Aorta (tissue), 5 donors: ENCODE measurements at regions not wholly inside any gene's neighbourhood (a gene's known extent, or its start where the extent isn't known, plus 50 kb on each side); places are given as distances from the start of the nearest gene placed in this dataset.

Source experiments
- ATAC-seq: fragments of 200-7000 bp; cut with Tn5 transposase; one replicate; pipeline ENCODE4 v1.9.1; 2022; ENCODE audit warnings: moderate library complexity; ENCODE audit not compliant: low FRiP score
- DNase-seq, 2 donors: peaks; one replicate each; pipeline ENCODE4 v3.0.0-alpha.2; 2020
- H3K27ac ChIP-seq, 2 donors: one replicate each; pipeline ENCODE4 v1.5.1; 2013; ENCODE audit warnings: low read length in 2 of 2, mild to moderate bottlenecking in 2 of 2, moderate library complexity in 2 of 2, control low read depth in 1 of 2, inconsistent platforms in 1 of 2, low read depth in 1 of 2
- H3K27me3 ChIP-seq, 2 donors: one replicate each; pipeline ENCODE4 v1.6.1; 2013; ENCODE audit warnings: control low read depth in 1 of 2, low read length in 1 of 2, mild to moderate bottlenecking in 1 of 2, moderate library complexity in 1 of 2; ENCODE audit not compliant: insufficient read depth in 2 of 2, control insufficient read depth in 1 of 2
- H3K36me3 ChIP-seq, 2 donors: one replicate each; pipeline ENCODE4 v1.6.1; 2013; ENCODE audit warnings: control low read depth in 1 of 2, low read length in 1 of 2, mild to moderate bottlenecking in 1 of 2; ENCODE audit not compliant: insufficient read depth in 2 of 2, control insufficient read depth in 1 of 2
- H3K4me1 ChIP-seq, 2 donors: one replicate each; pipeline ENCODE4 v1.6.1; 2013; ENCODE audit warnings: low read length in 2 of 2, control low read depth in 1 of 2, mild to moderate bottlenecking in 1 of 2, moderate library complexity in 1 of 2; ENCODE audit not compliant: insufficient read depth in 2 of 2, control insufficient read depth in 1 of 2
- H3K4me3 ChIP-seq, 2 donors: one replicate each; pipeline ENCODE4 v1.5.1; 2013; ENCODE audit warnings: low read length in 2 of 2, control low read depth in 1 of 2, mild to moderate bottlenecking in 1 of 2
- H3K9me3 ChIP-seq: one replicate; pipeline ENCODE4 v1.6.1; 2013; ENCODE audit warnings: mild to moderate bottlenecking, low read length; ENCODE audit not compliant: control insufficient read depth
- WGBS, 2 donors: extraction: QIAGEN DNeasy Blood & Tissue Kit; methylation state at CpG; one replicate each; pipeline ENCODE4 v1.1.7; 2013; 5-methylcytosine and 5-hydroxymethylcytosine counted together
- intact Hi-C, 2 donors: fragments of 100-400 bp; cut with DNase I; formaldehyde crosslinking; loops; one replicate each; pipeline versions ENCODE4 v1.14.2 to v1.15.0; 2022
- donor health status: healthy with polysubstance abuse.
- donor health status: Bipolar disorder and iron deficiency.
- donor health status: DM: no; HTN: no; CAD: no.
- donor health status: DM: no; HTN: no; CAD: no.
- donor health status: DM: yes; HTN: yes; CAD: no.

GRCh38 chr7:41013117-41013516 is 689.8 kb downstream of the INHBA start:
- no peaks in the 10 kb centered on the region for H3K4me1 ChIP-seq
- 90 to 97% methylated on average over 5 of the region's 5 CpGs for WGBS, 2 donors
- DNase-seq (no peak), ATAC-seq (no peak)
- no peaks in the 10 kb centered on the region for H3K36me3 ChIP-seq
- H3K9me3 ChIP-seq: no peaks in the 10 kb centered on the region
- H3K4me3 ChIP-seq: no peak overlapping the region
- no peaks in the 10 kb centered on the region for H3K27me3 ChIP-seq
- H3K27ac ChIP-seq: no peak overlapping the region
- intact Hi-C loops: no loop called here

DNA sequence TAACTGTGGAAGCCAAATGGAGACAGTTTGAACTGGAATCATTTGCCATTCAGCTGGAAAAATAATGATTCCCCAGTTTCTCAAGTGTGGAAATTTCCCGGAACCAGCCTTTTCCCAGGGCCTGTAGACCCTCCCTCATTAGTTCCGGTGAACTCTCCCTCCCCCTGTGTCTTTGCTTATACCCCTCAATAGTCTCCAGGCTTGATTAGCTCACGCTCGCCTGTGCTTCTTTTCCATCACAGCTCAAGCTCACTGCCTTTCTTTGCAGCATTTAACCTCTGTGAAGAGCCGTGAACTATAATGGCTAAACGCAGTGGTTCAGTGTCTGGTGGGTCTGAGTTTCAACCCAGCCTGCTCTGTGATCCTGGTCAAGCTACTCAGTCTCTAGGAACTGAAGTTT is 690.8 kb downstream of the INHBA start:
- 96 to 97% methylated on average over 6 of the region's 6 CpGs for WGBS, 2 donors
- DNase-seq (no peak), ATAC-seq (no peak)
- Histone ChIP-seq H3K9me3 (no peaks in the 10 kb centered on the region), H3K4me3 (no peak overlapping the region), H3K4me1 (no peaks in the 10 kb centered on the region), H3K27me3 (no peaks in the 10 kb centered on the region), H3K36me3 (no peaks in the 10 kb centered on the region), H3K27ac (no peak overlapping the region)
- intact Hi-C loops: no loop called here

GRCh38 chr7:41010967-41011366 is 691.9 kb downstream of the INHBA start:
- Histone ChIP-seq H3K27ac (no peak overlapping the region), H3K9me3 (no peaks in the 10 kb centered on the region), H3K4me1 (no peaks in the 10 kb centered on the region), H3K27me3 (no peaks in the 10 kb centered on the region), H3K4me3 (no peak overlapping the region), H3K36me3 (no peaks in the 10 kb centered on the region)
- DNase-seq (no peak), ATAC-seq (no peak)
- WGBS, 2 donors: 81 to 87% methylated on average over 4 of the region's 4 CpGs
- intact Hi-C loops: no loop called here

- ATAC-seq (no peak), DNase-seq (no peak)
- Histone ChIP-seq H3K27me3 (no peaks in the 10 kb centered on the region), H3K27ac (no peak overlapping the region), H3K4me1 (no peaks in the 10 kb centered on the region), H3K4me3 (no peak overlapping the region), H3K9me3 (no peaks in the 10 kb centered on the region), H3K36me3 (no peaks in the 10 kb centered on the region)
- intact Hi-C loops: no loop called here
- WGBS, 2 donors: 88% methylated on average over 3 of the region's 3 CpGs
Measured at GRCh38 chr7:41010418-41010817, 692.5 kb downstream of the INHBA start.

- H3K27me3 ChIP-seq: no peaks in the 10 kb centered on the region
- intact Hi-C loops: no loop called here
- 94 to 97% methylated on average over 3 of the region's 3 CpGs for WGBS, 2 donors
- no peak overlapping the region for H3K4me3 ChIP-seq
- H3K36me3 ChIP-seq: no peaks in the 10 kb centered on the region
- DNase-seq: no peak
- no peaks in the 10 kb centered on the region for H3K9me3 ChIP-seq
- no peak overlapping the region for H3K27ac ChIP-seq
- ATAC-seq: no peak
- H3K4me1 ChIP-seq: no peaks in the 10 kb centered on the region
Measured at GRCh38 chr7:41007811-41008210, 695.1 kb downstream of the INHBA start.

- Histone ChIP-seq H3K4me3 (no peak overlapping the region), H3K4me1 (no peaks in the 10 kb centered on the region), H3K9me3 (no peaks in the 10 kb centered on the region), H3K27ac (no peak overlapping the region), H3K27me3 (no peaks in the 10 kb centered on the region), H3K36me3 (no peaks in the 10 kb centered on the region)
- ATAC-seq (no peak), DNase-seq (no peak)
- 64 to 66% methylated on average over 4 of the region's 4 CpGs for WGBS, 2 donors
- intact Hi-C loops: no loop called here
Measured at GRCh38 chr7:41007351-41007751, 695.5 kb downstream of the INHBA start.

DNA sequence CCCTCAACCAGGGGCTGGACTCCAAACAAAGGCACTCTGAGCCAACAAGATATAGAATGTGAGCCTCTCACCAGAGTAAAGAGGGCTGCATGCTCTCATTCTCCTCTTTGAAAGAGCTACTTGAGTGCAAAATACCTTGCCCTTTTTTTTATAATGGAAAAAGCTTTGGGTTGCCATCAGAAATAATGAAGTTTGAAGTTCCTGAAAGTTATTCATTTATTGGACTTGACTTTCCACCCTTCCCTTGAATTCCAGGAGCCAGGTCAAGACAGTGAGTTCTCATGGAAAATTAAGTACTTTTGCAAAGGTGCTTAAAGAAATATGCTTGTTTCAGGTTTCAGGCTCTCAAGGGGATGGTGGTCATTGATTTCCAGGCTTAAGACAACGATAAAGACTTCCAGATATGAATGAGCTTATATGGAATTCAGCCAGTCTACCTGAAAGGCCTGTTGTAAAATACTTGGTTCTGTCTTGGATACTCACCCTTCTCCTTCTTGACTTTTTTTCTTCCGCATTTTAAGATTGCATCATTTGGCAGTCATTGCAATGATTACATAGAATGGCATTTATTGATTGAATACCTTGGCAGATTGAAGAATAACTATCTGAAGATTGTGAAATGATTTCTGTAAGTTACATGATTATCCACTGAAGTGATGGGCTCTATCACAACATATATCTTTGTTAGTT is 696.4 kb downstream of the INHBA start:
- Histone ChIP-seq H3K4me3 (no peak overlapping the region), H3K27ac (no peak overlapping the region), H3K27me3 (no peaks in the 10 kb centered on the region), H3K9me3 (no peaks in the 10 kb centered on the region), H3K4me1 (no peaks in the 10 kb centered on the region), H3K36me3 (no peaks in the 10 kb centered on the region)
- DNase-seq: no peak
- no peak for ATAC-seq
- WGBS, 2 donors: 86 to 91% methylated on average over 2 of the region's 2 CpGs
- intact Hi-C loops: no loop called here

DNA sequence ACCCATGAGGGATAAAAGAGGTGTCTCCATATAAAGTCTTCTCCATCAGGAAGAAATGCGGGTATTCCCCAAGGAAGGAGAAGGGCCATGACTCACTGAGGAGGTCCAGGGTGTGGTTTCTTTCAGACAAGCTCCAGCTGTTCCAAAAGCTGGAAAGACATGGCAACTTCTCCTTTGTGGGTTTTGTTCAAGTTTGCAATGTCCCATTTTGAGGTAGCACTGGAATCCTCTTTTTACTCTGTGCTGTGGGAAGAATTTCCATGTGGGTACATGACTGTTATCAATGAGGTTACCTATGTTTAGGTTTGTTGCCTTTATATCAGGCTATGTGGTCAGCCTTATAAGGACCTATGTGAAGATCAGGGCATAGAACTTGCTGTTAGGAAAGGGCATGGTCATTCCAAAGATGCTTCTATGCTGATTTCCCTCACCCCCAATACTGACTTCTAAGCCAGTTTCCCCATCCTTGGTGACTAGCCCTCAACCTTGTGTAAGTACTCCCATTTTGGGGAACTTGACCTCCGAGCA is 697.5 kb downstream of the INHBA start:
- Histone ChIP-seq H3K9me3 (no peaks in the 10 kb centered on the region), H3K4me1 (no peaks in the 10 kb centered on the region), H3K4me3 (no peak overlapping the region), H3K36me3 (no peaks in the 10 kb centered on the region), H3K27me3 (no peaks in the 10 kb centered on the region), H3K27ac (no peak overlapping the region)
- 90 to 92% methylated on average over 2 of the region's 2 CpGs for WGBS, 2 donors
- ATAC-seq (no peak), DNase-seq (no peak)
- intact Hi-C loops: no loop called here

GRCh38 chr7:41003977-41004376 is 698.9 kb downstream of the INHBA start:
- H3K36me3 ChIP-seq: no peaks in the 10 kb centered on the region
- H3K4me3 ChIP-seq: no peak overlapping the region
- 97% methylated on average over 3 of the region's 3 CpGs for WGBS, 2 donors
- no peaks in the 10 kb centered on the region for H3K9me3 ChIP-seq
- H3K27me3 ChIP-seq: no peaks in the 10 kb centered on the region
- ATAC-seq (no peak), DNase-seq (no peak)
- H3K4me1 ChIP-seq: no peaks in the 10 kb centered on the region
- intact Hi-C loops: loop anchor here in 1 of 2 donors (5.0 kb wide), 1 partner anchor 693 kb away; no protein-coding TSS in a partner anchor
- no peak overlapping the region for H3K27ac ChIP-seq
